ACC112 (cell line): ENCODE measurements at regions not wholly inside any gene's neighbourhood (a gene's known extent, or its start where the extent isn't known, plus 50 kb on each side); places are given as distances from the start of the nearest gene placed in this dataset.
"Not testable (repeated sequence)": the region's sequence is repeated elsewhere in the genome, so short reads cannot be mapped to it uniquely, and the experiment has no call there.

Experiments used
- H2AFZ ChIP-seq: fragments of 200-600 bp; sonication (generic); one replicate; pipeline ENCODE4 v1.6.0; 2017; ENCODE audit warnings: antibody characterized with exemption, low read length; ENCODE audit not compliant: unreplicated experiment
- H3K27ac ChIP-seq: fragments of 200-600 bp; sonication (generic); 2 replicates; pipeline ENCODE4 v1.5.1; 2014; ENCODE audit warnings: low read depth, mild to moderate bottlenecking, antibody characterized with exemption, low read length, moderate library complexity
- H3K27me3 ChIP-seq: fragments of 200-600 bp; sonication (generic); 2 replicates; pipeline ENCODE4 v1.6.1; 2014; ENCODE audit warnings: mild to moderate bottlenecking, antibody characterized with exemption, low read length, moderate library complexity, mixed read lengths; ENCODE audit not compliant: insufficient read depth
- H3K36me3 ChIP-seq: fragments of 200-600 bp; sonication (generic); 2 replicates; pipeline ENCODE4 v1.6.1; 2016; ENCODE audit warnings: mild to moderate bottlenecking, antibody characterized with exemption, low read length, moderate library complexity, mixed read lengths; ENCODE audit not compliant: insufficient read depth
- H3K4me1 ChIP-seq: fragments of 200-600 bp; sonication (generic); one replicate; pipeline ENCODE4 v1.6.1; 2016; ENCODE audit warnings: low read length, mixed read lengths; ENCODE audit not compliant: insufficient read depth, unreplicated experiment, control insufficient read depth
- H3K4me3 ChIP-seq: fragments of 200-600 bp; sonication (generic); 2 replicates; pipeline ENCODE4 v1.5.1; 2014; ENCODE audit warnings: mild to moderate bottlenecking, low read depth, low read length
- H3K79me2 ChIP-seq: fragments of 200-600 bp; sonication (generic); one replicate; pipeline ENCODE4 v1.6.0; 2016; ENCODE audit warnings: low read length; ENCODE audit not compliant: control insufficient read depth, unreplicated experiment, insufficient read depth

DNA sequence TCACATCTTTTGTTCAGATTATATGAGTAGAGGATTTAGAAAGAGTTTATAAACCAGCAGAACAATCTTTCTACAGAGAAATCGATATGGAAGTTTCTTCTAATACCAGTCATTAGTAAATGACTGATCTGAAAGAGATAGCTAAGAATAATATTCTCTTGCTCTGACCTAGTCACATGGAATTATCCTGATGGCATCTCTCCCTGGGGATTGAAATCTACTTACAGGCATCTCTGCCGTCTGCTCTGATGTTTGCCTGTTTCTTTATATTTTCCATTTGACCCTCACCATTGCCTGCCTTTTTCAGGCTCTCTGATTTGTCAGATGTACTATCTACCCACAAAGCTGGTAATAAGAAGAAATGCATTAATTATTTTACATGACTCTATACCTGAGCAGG is 1157.3 kb downstream of the PCDH7 start:
- no peaks in the 10 kb centered on the region for H3K27me3 ChIP-seq
- no peaks in the 10 kb centered on the region for H3K4me1 ChIP-seq
- H2AFZ ChIP-seq = no peak overlapping the region
- no peak overlapping the region for H3K4me3 ChIP-seq
- H3K36me3 ChIP-seq = no peaks in the 10 kb centered on the region
- H3K27ac ChIP-seq = no peak overlapping the region
- H3K79me2 ChIP-seq = no peaks in the 10 kb centered on the region

DNA sequence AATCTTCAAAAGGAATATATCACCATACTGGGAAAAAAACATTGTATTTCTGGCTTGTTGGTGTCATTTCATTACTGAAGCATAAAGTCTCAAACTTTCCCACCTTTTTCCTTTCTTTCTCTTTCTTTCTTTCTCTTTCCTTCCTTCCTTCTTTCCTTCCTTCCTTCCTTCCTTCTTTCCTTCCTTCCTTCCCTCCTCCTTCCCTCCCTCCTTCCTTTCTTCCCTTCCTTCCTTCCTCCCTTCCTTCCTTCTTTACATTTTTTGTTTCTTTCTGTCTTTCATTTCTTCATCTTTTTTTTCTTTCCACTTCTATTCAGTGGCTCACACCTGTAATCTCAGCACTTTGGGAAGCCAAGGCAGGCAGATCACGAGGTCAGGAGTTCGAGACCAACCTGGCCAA is 1160.7 kb downstream of the PCDH7 start:
- not testable (repeated sequence) for H3K79me2 ChIP-seq, H3K27ac ChIP-seq, H3K36me3 ChIP-seq, H3K27me3 ChIP-seq, H3K4me1 ChIP-seq, H3K4me3 ChIP-seq, H2AFZ ChIP-seq

DNA sequence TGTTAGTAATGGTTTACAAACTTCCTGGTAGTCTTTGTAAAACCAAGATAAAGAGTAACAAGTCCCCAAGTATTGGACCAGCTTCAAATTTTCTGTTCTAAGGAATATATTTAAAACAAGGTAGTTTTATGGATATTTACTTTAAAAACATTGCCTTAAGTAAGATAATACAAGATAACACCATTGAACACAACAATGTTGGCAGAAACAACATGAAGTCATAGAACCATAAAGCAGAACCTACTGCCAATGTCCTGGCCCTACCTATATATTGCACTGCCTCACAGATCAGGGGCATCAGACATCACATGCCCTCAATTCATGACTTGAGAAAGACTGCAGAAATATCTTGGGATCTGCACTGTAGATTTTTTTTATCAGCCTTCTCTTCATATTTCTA is 1176.2 kb downstream of the PCDH7 start:
- Histone ChIP-seq H2AFZ (no peak overlapping the region), H3K79me2 (no peaks in the 10 kb centered on the region), H3K27me3 (no peaks in the 10 kb centered on the region), H3K4me3 (no peak overlapping the region), H3K4me1 (no peaks in the 10 kb centered on the region), H3K36me3 (no peaks in the 10 kb centered on the region), H3K27ac (no peak overlapping the region)

DNA sequence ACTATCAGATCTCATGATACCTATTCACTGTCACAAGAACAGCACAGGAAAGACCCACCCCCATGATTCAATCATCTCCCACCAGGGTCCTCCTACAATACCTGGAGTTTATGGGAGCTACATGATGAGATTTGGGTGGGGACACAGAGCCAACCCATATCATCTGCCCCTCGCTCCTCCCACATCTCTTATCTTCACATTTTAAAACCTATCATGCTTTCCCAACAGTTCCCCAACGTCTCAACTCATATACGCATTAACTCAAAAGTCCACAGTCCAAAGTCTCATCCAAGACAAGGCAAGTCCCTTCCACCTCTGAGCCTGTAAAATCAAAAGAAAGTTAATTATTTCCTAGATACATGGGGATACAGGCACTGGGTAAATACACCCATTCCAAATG is 1185.2 kb downstream of the PCDH7 start:
- no peaks in the 10 kb centered on the region for H3K36me3 ChIP-seq
- no peak overlapping the region for H2AFZ ChIP-seq
- no peaks in the 10 kb centered on the region for H3K79me2 ChIP-seq
- no peak overlapping the region for H3K27ac ChIP-seq
- no peak overlapping the region for H3K4me3 ChIP-seq
- no peaks in the 10 kb centered on the region for H3K4me1 ChIP-seq
- H3K27me3 ChIP-seq = no peaks in the 10 kb centered on the region

DNA sequence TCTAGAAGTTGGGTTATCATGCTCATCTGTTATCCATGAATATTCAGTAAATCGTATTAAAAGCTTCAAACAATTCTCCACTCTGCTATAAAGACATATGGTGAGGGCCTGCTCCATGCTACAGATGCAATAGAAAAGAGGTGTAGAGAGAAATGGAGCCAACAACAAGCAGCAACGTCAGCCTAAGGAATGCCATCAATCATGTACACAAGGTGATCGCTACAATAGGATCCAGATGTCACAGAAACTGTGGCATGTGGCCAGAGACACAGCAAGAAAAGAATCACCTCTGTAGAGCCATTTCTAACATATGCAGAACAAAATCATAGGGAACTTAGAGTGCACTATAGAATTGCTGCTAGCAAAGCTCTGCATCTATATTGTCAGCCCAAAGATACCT is 1188.1 kb downstream of the PCDH7 start:
- Histone ChIP-seq H3K4me3 (no peak overlapping the region), H3K27me3 (no peaks in the 10 kb centered on the region), H3K79me2 (no peaks in the 10 kb centered on the region), H3K27ac (no peak overlapping the region), H2AFZ (no peak overlapping the region), H3K36me3 (no peaks in the 10 kb centered on the region), H3K4me1 (no peaks in the 10 kb centered on the region)

DNA sequence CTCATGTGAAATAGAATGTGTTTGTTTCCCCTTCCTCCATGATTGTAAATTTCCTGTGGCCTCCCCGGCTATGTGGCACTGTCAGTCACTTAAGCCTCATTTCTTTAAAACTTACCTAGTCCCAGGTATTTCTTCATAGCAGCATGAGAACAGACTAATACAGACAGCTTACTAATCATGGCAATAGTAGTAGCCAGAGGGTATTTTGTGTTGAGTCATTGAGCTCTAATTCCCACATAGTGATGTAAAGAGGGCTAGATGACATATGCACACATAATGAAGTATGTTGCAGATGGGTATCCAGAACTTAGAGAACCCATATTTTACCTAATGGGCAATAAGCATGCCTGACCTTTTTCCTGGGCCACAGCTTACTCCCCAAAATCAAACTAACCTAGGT is 1197.2 kb downstream of the PCDH7 start:
- Histone ChIP-seq H3K36me3 (no peaks in the 10 kb centered on the region), H3K79me2 (no peaks in the 10 kb centered on the region), H3K4me1 (no peaks in the 10 kb centered on the region), H3K27ac (no peak overlapping the region), H2AFZ (no peak overlapping the region), H3K4me3 (no peak overlapping the region), H3K27me3 (no peaks in the 10 kb centered on the region)

DNA sequence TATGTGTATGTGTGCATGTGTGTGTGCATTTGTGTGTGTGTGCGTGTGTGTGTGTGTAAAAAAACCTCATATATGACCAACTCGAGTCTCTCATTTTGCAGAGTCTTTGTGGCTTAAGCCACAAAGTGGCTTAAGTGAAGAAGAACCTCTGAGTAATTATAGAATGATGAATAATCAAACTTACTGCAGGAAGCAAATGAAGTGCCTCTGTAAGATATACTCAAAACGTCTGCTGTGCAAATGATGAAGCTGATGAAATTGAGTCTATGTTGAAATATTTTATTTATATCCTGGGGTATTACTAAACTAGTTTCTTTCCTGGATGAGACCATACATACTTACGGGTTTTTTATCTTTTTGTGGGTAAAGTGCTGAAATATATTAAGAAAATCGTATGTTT is 1198.7 kb downstream of the PCDH7 start:
- no peaks in the 10 kb centered on the region for H3K79me2 ChIP-seq
- H2AFZ ChIP-seq = no peak overlapping the region
- no peaks in the 10 kb centered on the region for H3K36me3 ChIP-seq
- no peaks in the 10 kb centered on the region for H3K4me1 ChIP-seq
- no peaks in the 10 kb centered on the region for H3K27me3 ChIP-seq
- H3K4me3 ChIP-seq = no peak overlapping the region
- no peak overlapping the region for H3K27ac ChIP-seq

DNA sequence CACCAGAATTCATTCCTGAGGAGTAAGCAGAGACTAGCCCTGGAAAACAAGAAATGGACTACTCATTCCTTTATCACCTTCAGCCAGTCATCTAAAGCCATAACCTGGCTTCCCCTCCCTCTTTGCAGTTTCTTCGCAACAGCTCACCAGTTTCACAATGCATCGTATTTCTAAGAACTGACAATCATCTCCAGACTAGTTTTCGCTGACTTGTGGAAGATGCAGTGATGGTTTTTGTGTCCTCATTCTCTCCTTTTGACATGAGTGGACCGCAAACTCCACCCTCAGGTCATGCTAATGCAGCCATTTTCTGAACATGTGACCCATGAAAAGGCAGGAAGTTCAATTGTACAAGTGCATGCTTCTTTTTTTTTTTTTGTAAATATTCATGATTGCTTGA is 1203.5 kb downstream of the PCDH7 start:
- H3K4me3 ChIP-seq = no peak overlapping the region
- H3K27me3 ChIP-seq = no peaks in the 10 kb centered on the region
- H3K4me1 ChIP-seq = no peaks in the 10 kb centered on the region
- no peak overlapping the region for H2AFZ ChIP-seq
- H3K36me3 ChIP-seq = no peaks in the 10 kb centered on the region
- H3K79me2 ChIP-seq = no peaks in the 10 kb centered on the region
- H3K27ac ChIP-seq = no peak overlapping the region

DNA sequence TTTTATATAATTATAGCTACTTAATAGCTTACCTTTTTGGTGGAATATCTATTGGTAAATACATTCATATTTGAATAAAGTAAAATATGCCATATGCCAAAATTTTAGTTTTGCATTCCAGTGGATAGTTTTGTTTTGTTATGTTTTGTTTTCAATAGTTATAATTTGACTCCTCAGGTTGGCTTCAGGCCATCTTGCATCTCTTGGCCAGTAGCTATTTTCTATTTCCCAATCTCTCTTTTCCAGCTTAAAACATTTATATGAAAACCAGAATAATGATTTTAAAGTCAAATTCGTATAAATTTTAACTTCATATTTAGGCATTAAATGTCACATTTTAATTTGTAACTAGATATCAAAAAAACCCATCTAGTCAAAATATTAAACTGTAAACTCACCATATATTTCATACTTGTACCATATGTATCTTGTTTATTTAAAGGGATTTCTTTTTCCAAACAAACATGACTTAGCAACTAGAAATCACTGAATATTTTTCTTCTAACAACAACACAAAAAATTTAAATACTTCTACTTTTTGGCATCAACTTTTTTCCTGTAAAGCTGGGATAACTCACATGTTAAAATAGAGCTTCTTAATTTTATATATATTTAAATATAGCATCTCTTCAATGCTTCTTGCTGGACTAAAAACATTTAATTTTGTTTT is 1209.6 kb downstream of the PCDH7 start:
- H3K27ac ChIP-seq = no peak overlapping the region
- H3K4me1 ChIP-seq = no peaks in the 10 kb centered on the region
- H3K4me3 ChIP-seq = no peak overlapping the region
- no peaks in the 10 kb centered on the region for H3K79me2 ChIP-seq
- H3K27me3 ChIP-seq = no peaks in the 10 kb centered on the region
- no peaks in the 10 kb centered on the region for H3K36me3 ChIP-seq
- no peak overlapping the region for H2AFZ ChIP-seq

DNA sequence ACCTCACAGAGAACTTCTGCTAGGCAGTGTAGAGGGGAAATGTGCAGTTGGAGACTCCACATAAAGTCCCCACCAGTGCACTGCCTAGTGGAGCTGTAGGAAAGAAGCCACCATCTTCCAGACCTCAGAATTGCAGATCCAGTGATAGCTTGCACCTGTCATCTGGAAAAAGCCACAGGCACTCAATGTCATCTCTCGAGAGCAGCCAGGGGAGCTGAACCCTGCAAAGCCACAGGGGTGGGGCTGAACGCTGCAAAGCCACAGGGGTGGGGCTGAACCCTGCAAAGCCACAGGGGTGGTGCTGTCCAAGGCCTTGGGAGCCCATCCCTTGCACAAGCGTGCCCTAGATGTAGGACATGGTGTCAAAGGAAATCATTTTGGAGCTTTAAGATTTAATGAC is 1226.3 kb downstream of the PCDH7 start:
- Histone ChIP-seq H3K27ac (no peak overlapping the region), H3K79me2 (no peaks in the 10 kb centered on the region), H3K36me3 (no peaks in the 10 kb centered on the region), H3K4me3 (no peak overlapping the region), H3K4me1 (no peaks in the 10 kb centered on the region), H2AFZ (no peak overlapping the region), H3K27me3 (no peaks in the 10 kb centered on the region)

DNA sequence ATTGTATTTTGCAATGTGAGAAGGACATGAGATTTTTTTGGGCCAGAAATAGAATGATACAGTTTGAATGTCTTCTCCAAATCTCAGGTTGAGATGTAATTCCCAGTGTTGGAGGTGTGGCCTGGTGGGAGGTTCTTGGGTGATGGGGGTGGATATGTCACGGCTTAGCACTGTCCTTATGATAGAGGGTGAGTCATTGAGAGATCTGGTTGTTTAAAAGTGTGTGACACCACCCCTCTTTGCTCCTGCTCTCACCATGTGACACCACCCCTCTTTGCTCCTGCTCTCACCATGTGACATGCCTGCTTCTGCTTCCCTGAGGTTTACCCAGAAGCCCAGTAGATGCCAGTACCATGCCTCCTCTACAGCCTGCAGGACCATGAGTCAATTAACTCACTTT is 1226.9 kb downstream of the PCDH7 start:
- H3K4me3 ChIP-seq = no peak overlapping the region
- H3K79me2 ChIP-seq = no peaks in the 10 kb centered on the region
- H3K4me1 ChIP-seq = no peaks in the 10 kb centered on the region
- H3K36me3 ChIP-seq = no peaks in the 10 kb centered on the region
- H3K27me3 ChIP-seq = no peaks in the 10 kb centered on the region
- H2AFZ ChIP-seq = no peak overlapping the region
- H3K27ac ChIP-seq = no peak overlapping the region
